ENCODE measurements at regions not wholly inside any gene's neighbourhood (a gene's known extent, or its start where the extent isn't known, plus 50 kb on each side); places are given as distances from the start of the nearest gene placed in this dataset.

DNA sequence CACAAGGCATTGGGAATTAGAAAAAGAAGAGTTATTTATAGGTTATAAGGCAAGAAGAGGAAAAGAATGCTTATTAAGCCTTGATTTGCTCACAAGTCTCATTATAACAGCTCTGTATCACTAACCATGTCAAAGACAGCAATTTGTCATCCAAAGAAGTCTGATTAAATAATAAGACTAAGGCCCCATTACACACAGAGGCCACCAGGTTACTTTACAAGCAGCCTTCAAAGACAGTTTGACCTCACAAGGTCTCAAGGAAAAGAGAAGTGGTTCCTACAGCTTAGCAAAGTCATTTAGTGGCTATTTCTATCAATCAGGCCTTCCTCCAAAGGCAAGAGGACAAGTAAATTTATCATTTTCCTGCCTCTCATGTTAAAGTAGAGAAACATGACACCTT lies 188.5 kb downstream of the MBD2 start:
- TF ChIP-seq CTCF (IDR thresholded peaks at IDR 0.05) (no peak), POLR2A (IDR thresholded peaks at IDR 0.05) (no peak)
- no peaks in the 10 kb centered on the region for H3K36me3 ChIP-seq
- H3K27ac ChIP-seq = no peak overlapping the region
- no peak for DNase-seq
- intact Hi-C loops (cut with DNase I) = no loop called here
- H3K4me3 ChIP-seq (replicated peaks in 1 of 3) = no peak overlapping the region
- H3K4me1 ChIP-seq = no peaks in the 10 kb centered on the region
- H3K27me3 ChIP-seq = no peaks in the 10 kb centered on the region
- no peaks in the 10 kb centered on the region for H3K9me3 ChIP-seq

GRCh38 chr18:54033052-54033451 lies 191.4 kb downstream of the MBD2 start:
- Histone ChIP-seq H3K9me3 (no peaks in the 10 kb centered on the region), H3K27me3 (no peaks in the 10 kb centered on the region), H3K36me3 (no peaks in the 10 kb centered on the region), H3K27ac (no peak overlapping the region), H3K4me3 (replicated peaks in 1 of 3) (no peak overlapping the region), H3K4me1 (no peaks in the 10 kb centered on the region)
- WGBS, 2 donors = 91 to 93% methylated on average over 3 of the region's 3 CpGs
- DNase-seq = no peak
- intact Hi-C loops (cut with DNase I) = no loop called here
- TF ChIP-seq POLR2A (IDR thresholded peaks at IDR 0.05) (no peak), CTCF (IDR thresholded peaks at IDR 0.05) (no peak)

- intact Hi-C loops (cut with DNase I) = no loop called here
- H3K27me3 ChIP-seq = no peaks in the 10 kb centered on the region
These were observed 192.1 kb downstream of the MBD2 start for GRCh38 chr18:54032412-54032811.

GRCh38 chr18:54031243-54031642 lies 193.2 kb downstream of the MBD2 start:
- DNase-seq = no peak
- no peak for TF ChIP-seq CTCF (IDR thresholded peaks at IDR 0.05)
- TF ChIP-seq POLR2A (IDR thresholded peaks at IDR 0.05) = no peak
- intact Hi-C loops (cut with DNase I) = no loop called here

More at GRCh38 chr18:54032412-54032811, 192.1 kb downstream of the MBD2 start:
- Histone ChIP-seq H3K4me3 (replicated peaks in 1 of 3) (no peak overlapping the region), H3K36me3 (no peaks in the 10 kb centered on the region), H3K9me3 (no peaks in the 10 kb centered on the region), H3K4me1 (no peaks in the 10 kb centered on the region), H3K27ac (no peak overlapping the region)
- TF ChIP-seq CTCF (IDR thresholded peaks at IDR 0.05) (no peak), POLR2A (IDR thresholded peaks at IDR 0.05) (no peak)
- DNase-seq = no peak

GRCh38 chr18:54030434-54030833 lies 194.0 kb downstream of the MBD2 start:
- WGBS, 2 donors = 87 to 95% methylated on average over 2 of the region's 2 CpGs

More at GRCh38 chr18:54031243-54031642, 193.2 kb downstream of the MBD2 start:
- Histone ChIP-seq H3K9me3 (no peaks in the 10 kb centered on the region), H3K4me3 (replicated peaks in 1 of 3) (no peak overlapping the region), H3K27me3 (no peaks in the 10 kb centered on the region), H3K27ac (no peak overlapping the region), H3K36me3 (no peaks in the 10 kb centered on the region), H3K4me1 (no peaks in the 10 kb centered on the region)

More at GRCh38 chr18:54030434-54030833, 194.0 kb downstream of the MBD2 start:
- no peak overlapping the region for H3K4me3 ChIP-seq (replicated peaks in 1 of 3)
- intact Hi-C loops (cut with DNase I) = no loop called here
- TF ChIP-seq POLR2A (IDR thresholded peaks at IDR 0.05) (no peak), CTCF (IDR thresholded peaks at IDR 0.05) (no peak)
- H3K27me3 ChIP-seq = no peaks in the 10 kb centered on the region
- no peaks in the 10 kb centered on the region for H3K4me1 ChIP-seq
- no peak for DNase-seq
- no peaks in the 10 kb centered on the region for H3K36me3 ChIP-seq
- H3K9me3 ChIP-seq = no peaks in the 10 kb centered on the region
- H3K27ac ChIP-seq = no peak overlapping the region

All from thyroid gland (tissue), 4 donors.